Panc1 (cell line): ENCODE measurements at regions not wholly inside any gene's neighbourhood (a gene's known extent, or its start where the extent isn't known, plus 50 kb on each side); places are given as distances from the start of the nearest gene placed in this dataset.

Experiments
- ATAC-seq: fragments of 200-7000 bp; cut with Tn5 transposase; 2 replicates; pipeline ENCODE4 v1.9.1; 2020; ENCODE audit warnings: mild to moderate bottlenecking, moderate library complexity
- BruUV-seq: library from RNA; stranded (reverse); fragments of 400-500 nt; replicated peaks from 2 replicates; lab custom pipeline; 2021; lab: Mats Ljungman, UMichigan
- CTCF ChIA-PET: fragments of 300-600 bp; sonication (Branson Sonifier 250); formaldehyde crosslinking; loops from one replicate; lab custom pipeline; 2022; ENCODE audit warnings: antibody characterized with exemption; lab: Charles Lee
- POLR2A ChIA-PET: fragments of 300-600 bp; sonication (Branson Sonifier 250); formaldehyde crosslinking; loops from one replicate; lab custom pipeline; 2022; ENCODE audit warnings: antibody characterized with exemption; lab: Charles Lee
- DNase-seq: peaks from one replicate; pipeline ENCODE4 v3.0.0-alpha.2; 2010; ENCODE audit warnings: low read depth, low spot score
- H3K27ac ChIP-seq: 2 replicates; pipeline ENCODE4 v1.5.1; 2011; ENCODE audit warnings: mild to moderate bottlenecking, low read length, inconsistent platforms
- H3K27me3 ChIP-seq: fragments of 200-500 bp; sonication (Bioruptor generic); 2 replicates; pipeline ENCODE4 v1.6.0; 2014; ENCODE audit warnings: low read length, inconsistent platforms; ENCODE audit not compliant: control insufficient read depth, insufficient read depth
- H3K36me3 ChIP-seq: fragments of 200-500 bp; sonication (Bioruptor generic); 2 replicates; pipeline ENCODE4 v1.5.1; 2014; ENCODE audit warnings: inconsistent platforms, mild to moderate bottlenecking, low read length, moderate library complexity; ENCODE audit not compliant: control insufficient read depth, insufficient read depth
- H3K4me1 ChIP-seq: 2 replicates; pipeline ENCODE4 v1.5.1; 2011; ENCODE audit warnings: inconsistent platforms, mild to moderate bottlenecking, low read length, moderate library complexity; ENCODE audit not compliant: control insufficient read depth, insufficient read depth
- H3K4me3 ChIP-seq, 2 experiments: 2 replicates each; pipeline ENCODE4 v1.5.1; 2011 to 2012; ENCODE audit warnings: low read depth in 2 of 2, low read length in 2 of 2, mild to moderate bottlenecking in 2 of 2, inconsistent platforms in 1 of 2, moderate library complexity in 1 of 2
- H3K9me3 ChIP-seq: fragments of 200-500 bp; sonication (Bioruptor generic); 2 replicates; pipeline ENCODE4 v1.5.1; 2014; ENCODE audit warnings: low read depth, mild to moderate bottlenecking, inconsistent platforms, low read length, moderate library complexity; ENCODE audit not compliant: control insufficient read depth, insufficient read depth
- CTCF ChIP-seq: fragments of 450-650 bp; IDR thresholded peaks from 2 replicates; pipeline ENCODE4 v1.5.1; 2017; ENCODE audit warnings: mild to moderate bottlenecking
- POLR2AphosphoS5 ChIP-seq: IDR thresholded peaks from 2 replicates; pipeline ENCODE4 v1.6.1; 2012; ENCODE audit warnings: mild to moderate bottlenecking, low read depth, low read length, moderate library complexity
- REST ChIP-seq, 2 experiments: IDR thresholded peaks; 2 replicates each; pipeline ENCODE4 v1.6.1; 2011 to 2012; ENCODE audit warnings: low read depth in 2 of 2, control low read depth in 1 of 2, low read length in 1 of 2, mild to moderate bottlenecking in 1 of 2, moderate library complexity in 1 of 2; ENCODE audit not compliant: insufficient read depth in 1 of 2
- SIN3A ChIP-seq: IDR thresholded peaks from 2 replicates; pipeline ENCODE4 v1.6.1; 2012; ENCODE audit warnings: low read depth, mild to moderate bottlenecking, low read length, moderate library complexity, borderline replicate concordance; ENCODE audit not compliant: insufficient read depth
- TCF7L2 ChIP-seq: IDR thresholded peaks from 2 replicates; pipeline ENCODE4 v1.6.1; 2011; ENCODE audit warnings: mild to moderate bottlenecking, low read depth, low read length, inconsistent platforms
- in situ Hi-C: cut with HindIII; loops from 2 replicates; pipeline ENCODE4 v1.10.0; 2016; ENCODE audit warnings: low sequenced_read_pairs, low pct_unique_long_range_greater_than_20kb
- intact Hi-C: fragments of 100-400 bp; cut with micrococcal nuclease; formaldehyde crosslinking; loops from one replicate; pipeline ENCODE4 v1.10.0; 2022; ENCODE audit not compliant: unreplicated experiment

GRCh38 chr10:128812000-128812399, 655.0 kb upstream of the MGMT start:
- H3K4me3 ChIP-seq = no peak overlapping the region
- CTCF ChIA-PET = no interaction called here
- in situ Hi-C loops (no loop called here), intact Hi-C loops (no loop called here)
- no peaks in the 10 kb centered on the region for H3K36me3 ChIP-seq
- BruUV-seq = no TSS peak
- H3K9me3 ChIP-seq = no peaks in the 10 kb centered on the region
- TF ChIP-seq POLR2AphosphoS5 (no peak), SIN3A (no peak), TCF7L2 (no peak), REST (IDR thresholded peaks at IDR 0.05; ENCODE audit: insufficient read depth in 1 of 2, low read depth in 2 of 2, low read length in 1 of 2) (no peak), CTCF (no peak)
- ATAC-seq (no peak), DNase-seq (no peak)
- no peaks in the 10 kb centered on the region for H3K27me3 ChIP-seq
- no peaks in the 10 kb centered on the region for H3K4me1 ChIP-seq
- POLR2A ChIA-PET = no interaction called here
- no peak overlapping the region for H3K27ac ChIP-seq

GRCh38 chr10:128813574-128813973, 653.5 kb upstream of the MGMT start:
- intact Hi-C loops = no loop called here
- no peaks in the 10 kb centered on the region for H3K36me3 ChIP-seq
- ChIA-PET POLR2A (no interaction called here), CTCF (no interaction called here)
- no peak for ATAC-seq
- no peaks in the 10 kb centered on the region for H3K9me3 ChIP-seq
- in situ Hi-C loops = no loop called here
- no peaks in the 10 kb centered on the region for H3K27me3 ChIP-seq
- no peak for DNase-seq
- H3K4me1 ChIP-seq = no peaks in the 10 kb centered on the region
- BruUV-seq = no TSS peak
- no peak for TF ChIP-seq POLR2AphosphoS5
- TF ChIP-seq TCF7L2 = no peak
- no peak for TF ChIP-seq REST (IDR thresholded peaks at IDR 0.05; ENCODE audit: insufficient read depth in 1 of 2, low read depth in 2 of 2, low read length in 1 of 2)
- no peak for TF ChIP-seq SIN3A
- TF ChIP-seq CTCF = no peak
- no peak overlapping the region for H3K4me3 ChIP-seq
- no peak overlapping the region for H3K27ac ChIP-seq
